NCI-H446 treated with DMSO at 0.1 percent for 48 hours (cell line): ENCODE measurements at regions not wholly inside any gene's neighbourhood (a gene's known extent, or its start where the extent isn't known, plus 50 kb on each side); places are given as distances from the start of the nearest gene placed in this dataset.

Experiments
- DNase-seq: peaks from one replicate; lab custom pipeline; 2025; lab: John Stamatoyannopoulos, UW

GRCh38 chr1:90139837-90140236, 144.9 kb downstream of the ZNF326 start:
- DNase-seq = no peak

- DNase-seq = no peak
Observed at GRCh38 chr1:90135286-90135685, 140.4 kb downstream of the ZNF326 start.

- no peak for DNase-seq
Observed at GRCh38 chr1:90134175-90134955, 139.5 kb downstream of the ZNF326 start.

- peak; percentile 70 for DNase-seq
Observed at GRCh38 chr1:90133133-90133532, 138.2 kb downstream of the ZNF326 start.

- no peak for DNase-seq
Observed at GRCh38 chr1:90132306-90132705, 137.4 kb downstream of the ZNF326 start.

GRCh38 chr1:90127288-90127953, 132.5 kb downstream of the ZNF326 start:
- DNase-seq = no peak

- DNase-seq = no peak
Observed at GRCh38 chr1:90126834-90127233, 131.9 kb downstream of the ZNF326 start.

- peak; percentile 98 for DNase-seq
Observed at GRCh38 chr1:90122654-90123340, 127.9 kb downstream of the ZNF326 start.

GRCh38 chr1:90114521-90115141, 119.7 kb downstream of the ZNF326 start:
- DNase-seq = peak; percentile 65

- no peak for DNase-seq
Observed at GRCh38 chr1:90107990-90108389, 113.1 kb downstream of the ZNF326 start.

GRCh38 chr1:90106311-90106710, 111.4 kb downstream of the ZNF326 start:
- DNase-seq = no peak

- no peak for DNase-seq
Observed at GRCh38 chr1:90104941-90105538, 110.1 kb downstream of the ZNF326 start.

- peak; percentile 50 for DNase-seq
Observed at GRCh38 chr1:90100566-90100965, 105.7 kb downstream of the ZNF326 start.

GRCh38 chr1:90092441-90092840, 97.5 kb downstream of the ZNF326 start:
- DNase-seq = no peak
